ENCODE measurements at regions not wholly inside any gene's neighbourhood (a gene's known extent, or its start where the extent isn't known, plus 50 kb on each side); places are given as distances from the start of the nearest gene placed in this dataset.
"Not testable (repeated sequence)": the region's sequence is repeated elsewhere in the genome, so short reads cannot be mapped to it uniquely, and the experiment has no call there.

- H3K27me3 ChIP-seq (ENCODE audit: control insufficient read depth, insufficient read depth, low read length): no peaks in the 10 kb centered on the region
- H3K9me3 ChIP-seq (ENCODE audit: control insufficient read depth, insufficient read depth, low read length): no peaks in the 10 kb centered on the region
- H3K4me3 ChIP-seq (ENCODE audit: low read length): no peak overlapping the region
- H3K36me3 ChIP-seq (ENCODE audit: control insufficient read depth, insufficient read depth, low read length): no peaks in the 10 kb centered on the region
- no peak for DNase-seq (ENCODE audit: low read depth, low spot score)
- H3K4me1 ChIP-seq (ENCODE audit: control insufficient read depth, insufficient read depth, low read length): peaks cover 8% of the 10 kb centered on the region
- H3K27ac ChIP-seq (ENCODE audit: low read length): no peak overlapping the region
Measured at GRCh38 chr6:111925296-111925695, 52.0 kb upstream of the FYN start.

- no peak for DNase-seq (ENCODE audit: low read depth, low spot score)
- Histone ChIP-seq H3K27ac (ENCODE audit: low read length) (no peak overlapping the region), H3K4me3 (ENCODE audit: low read length) (no peak overlapping the region), H3K9me3 (ENCODE audit: control insufficient read depth, insufficient read depth, low read length) (no peaks in the 10 kb centered on the region), H3K4me1 (ENCODE audit: control insufficient read depth, insufficient read depth, low read length) (0 out of 2 replicates have a peak, but pooled peaks cover 5% of the 10 kb centered on the region), H3K36me3 (ENCODE audit: control insufficient read depth, insufficient read depth, low read length) (no peaks in the 10 kb centered on the region), H3K27me3 (ENCODE audit: control insufficient read depth, insufficient read depth, low read length) (no peaks in the 10 kb centered on the region)
- no CpG with 5 or more reads among the region's 7 CpGs for WGBS (ENCODE audit: insufficient coverage, insufficient read length)
Measured at GRCh38 chr6:111926731-111927302, 53.6 kb upstream of the FYN start.

GRCh38 chr6:111927321-111927720, 54.1 kb upstream of the FYN start:
- Histone ChIP-seq H3K36me3 (ENCODE audit: control insufficient read depth, insufficient read depth, low read length) (no peaks in the 10 kb centered on the region), H3K27me3 (ENCODE audit: control insufficient read depth, insufficient read depth, low read length) (no peaks in the 10 kb centered on the region), H3K4me1 (ENCODE audit: control insufficient read depth, insufficient read depth, low read length) (0 out of 2 replicates have a peak, but pooled peaks cover 5% of the 10 kb centered on the region), H3K4me3 (ENCODE audit: low read length) (no peak overlapping the region), H3K27ac (ENCODE audit: low read length) (no peak overlapping the region), H3K9me3 (ENCODE audit: control insufficient read depth, insufficient read depth, low read length) (no peaks in the 10 kb centered on the region)
- no CpG with 5 or more reads among the region's 7 CpGs for WGBS (ENCODE audit: insufficient coverage, insufficient read length)
- DNase-seq (ENCODE audit: low read depth, low spot score): no peak

GRCh38 chr6:111928139-111928538, 54.9 kb upstream of the FYN start:
- WGBS (ENCODE audit: insufficient coverage, insufficient read length): 100% methylated on average over 1 of the region's 1 CpG
- 0 out of 2 replicates have a peak, but pooled peaks cover 5% of the 10 kb centered on the region for H3K4me1 ChIP-seq (ENCODE audit: control insufficient read depth, insufficient read depth, low read length)
- no peak for DNase-seq (ENCODE audit: low read depth, low spot score)
- no peaks in the 10 kb centered on the region for H3K36me3 ChIP-seq (ENCODE audit: control insufficient read depth, insufficient read depth, low read length)
- no peak overlapping the region for H3K4me3 ChIP-seq (ENCODE audit: low read length)
- no peaks in the 10 kb centered on the region for H3K27me3 ChIP-seq (ENCODE audit: control insufficient read depth, insufficient read depth, low read length)
- no peak overlapping the region for H3K27ac ChIP-seq (ENCODE audit: low read length)
- H3K9me3 ChIP-seq (ENCODE audit: control insufficient read depth, insufficient read depth, low read length): no peaks in the 10 kb centered on the region

- not testable (repeated sequence) for H3K36me3 ChIP-seq (ENCODE audit: control insufficient read depth, insufficient read depth, low read length); DNase-seq (ENCODE audit: low read depth, low spot score); H3K4me3 ChIP-seq (ENCODE audit: low read length); H3K27ac ChIP-seq (ENCODE audit: low read length); H3K9me3 ChIP-seq (ENCODE audit: control insufficient read depth, insufficient read depth, low read length); H3K4me1 ChIP-seq (ENCODE audit: control insufficient read depth, insufficient read depth, low read length); H3K27me3 ChIP-seq (ENCODE audit: control insufficient read depth, insufficient read depth, low read length)
- WGBS (ENCODE audit: insufficient coverage, insufficient read length): no CpG with 5 or more reads among the region's 5 CpGs
Measured at GRCh38 chr6:111934611-111935010, 61.4 kb upstream of the FYN start.

- no peak overlapping the region for H3K4me3 ChIP-seq (ENCODE audit: low read length)
Measured at GRCh38 chr6:111936718-111937117, 63.5 kb upstream of the FYN start.

GRCh38 chr6:111938710-111939109, 65.5 kb upstream of the FYN start:
- no peaks in the 10 kb centered on the region for H3K9me3 ChIP-seq (ENCODE audit: control insufficient read depth, insufficient read depth, low read length)
- no peak for DNase-seq (ENCODE audit: low read depth, low spot score)
- no peaks in the 10 kb centered on the region for H3K4me1 ChIP-seq (ENCODE audit: control insufficient read depth, insufficient read depth, low read length)
- no peaks in the 10 kb centered on the region for H3K27me3 ChIP-seq (ENCODE audit: control insufficient read depth, insufficient read depth, low read length)
- H3K36me3 ChIP-seq (ENCODE audit: control insufficient read depth, insufficient read depth, low read length): no peaks in the 10 kb centered on the region
- no peak overlapping the region for H3K4me3 ChIP-seq (ENCODE audit: low read length)
- H3K27ac ChIP-seq (ENCODE audit: low read length): no peak overlapping the region
- no CpG with 5 or more reads among the region's 4 CpGs for WGBS (ENCODE audit: insufficient coverage, insufficient read length)

More at GRCh38 chr6:111936718-111937117, 63.5 kb upstream of the FYN start:
- no peaks in the 10 kb centered on the region for H3K9me3 ChIP-seq (ENCODE audit: control insufficient read depth, insufficient read depth, low read length)
- no peaks in the 10 kb centered on the region for H3K4me1 ChIP-seq (ENCODE audit: control insufficient read depth, insufficient read depth, low read length)
- no peaks in the 10 kb centered on the region for H3K36me3 ChIP-seq (ENCODE audit: control insufficient read depth, insufficient read depth, low read length)
- no peaks in the 10 kb centered on the region for H3K27me3 ChIP-seq (ENCODE audit: control insufficient read depth, insufficient read depth, low read length)
- no peak for DNase-seq (ENCODE audit: low read depth, low spot score)
- H3K27ac ChIP-seq (ENCODE audit: low read length): no peak overlapping the region

GRCh38 chr6:111939902-111940301, 66.7 kb upstream of the FYN start:
- DNase-seq (ENCODE audit: low read depth, low spot score): no peak
- no peak overlapping the region for H3K4me3 ChIP-seq (ENCODE audit: low read length)
- no CpG with 5 or more reads among the region's 2 CpGs for WGBS (ENCODE audit: insufficient coverage, insufficient read length)
- no peak overlapping the region for H3K27ac ChIP-seq (ENCODE audit: low read length)
- no peaks in the 10 kb centered on the region for H3K36me3 ChIP-seq (ENCODE audit: control insufficient read depth, insufficient read depth, low read length)
- no peaks in the 10 kb centered on the region for H3K9me3 ChIP-seq (ENCODE audit: control insufficient read depth, insufficient read depth, low read length)
- no peaks in the 10 kb centered on the region for H3K27me3 ChIP-seq (ENCODE audit: control insufficient read depth, insufficient read depth, low read length)
- H3K4me1 ChIP-seq (ENCODE audit: control insufficient read depth, insufficient read depth, low read length): no peaks in the 10 kb centered on the region

GRCh38 chr6:111940801-111941200, 67.5 kb upstream of the FYN start:
- no peak for DNase-seq (ENCODE audit: low read depth, low spot score)
- H3K9me3 ChIP-seq (ENCODE audit: control insufficient read depth, insufficient read depth, low read length): no peaks in the 10 kb centered on the region
- no peaks in the 10 kb centered on the region for H3K4me1 ChIP-seq (ENCODE audit: control insufficient read depth, insufficient read depth, low read length)

GRCh38 chr6:111941686-111942330, 68.6 kb upstream of the FYN start:
- no peak overlapping the region for H3K27ac ChIP-seq (ENCODE audit: low read length)
- no peak overlapping the region for H3K4me3 ChIP-seq (ENCODE audit: low read length)
- H3K4me1 ChIP-seq (ENCODE audit: control insufficient read depth, insufficient read depth, low read length): no peaks in the 10 kb centered on the region
- no peak for DNase-seq (ENCODE audit: low read depth, low spot score)
- WGBS (ENCODE audit: insufficient coverage, insufficient read length): no CpG with 5 or more reads among the region's 2 CpGs
- no peaks in the 10 kb centered on the region for H3K27me3 ChIP-seq (ENCODE audit: control insufficient read depth, insufficient read depth, low read length)
- H3K36me3 ChIP-seq (ENCODE audit: control insufficient read depth, insufficient read depth, low read length): no peaks in the 10 kb centered on the region
- H3K9me3 ChIP-seq (ENCODE audit: control insufficient read depth, insufficient read depth, low read length): no peaks in the 10 kb centered on the region

More at GRCh38 chr6:111940801-111941200, 67.5 kb upstream of the FYN start:
- Histone ChIP-seq H3K36me3 (ENCODE audit: control insufficient read depth, insufficient read depth, low read length) (no peaks in the 10 kb centered on the region), H3K27me3 (ENCODE audit: control insufficient read depth, insufficient read depth, low read length) (no peaks in the 10 kb centered on the region), H3K4me3 (ENCODE audit: low read length) (no peak overlapping the region), H3K27ac (ENCODE audit: low read length) (no peak overlapping the region)

GRCh38 chr6:111942561-111942960, 69.3 kb upstream of the FYN start:
- Histone ChIP-seq H3K9me3 (ENCODE audit: control insufficient read depth, insufficient read depth, low read length) (no peaks in the 10 kb centered on the region), H3K27me3 (ENCODE audit: control insufficient read depth, insufficient read depth, low read length) (no peaks in the 10 kb centered on the region), H3K4me3 (ENCODE audit: low read length) (no peak overlapping the region), H3K27ac (ENCODE audit: low read length) (no peak overlapping the region), H3K4me1 (ENCODE audit: control insufficient read depth, insufficient read depth, low read length) (no peaks in the 10 kb centered on the region), H3K36me3 (ENCODE audit: control insufficient read depth, insufficient read depth, low read length) (no peaks in the 10 kb centered on the region)
- DNase-seq (ENCODE audit: low read depth, low spot score): no peak
- WGBS (ENCODE audit: insufficient coverage, insufficient read length): 100% methylated on average over 1 of the region's 2 CpGs
